Endothelial cell of umbilical vein (primary cell): ENCODE measurements at regions not wholly inside any gene's neighbourhood (a gene's known extent, or its start where the extent isn't known, plus 50 kb on each side); places are given as distances from the start of the nearest gene placed in this dataset.
"Not testable (repeated sequence)": the region's sequence is repeated elsewhere in the genome, so short reads cannot be mapped to it uniquely, and the experiment has no call there.

Source experiments
- BruUV-seq: library from RNA; stranded (reverse); fragments of 400-500 nt; replicated peaks from 2 replicates; lab custom pipeline; 2021; lab: Mats Ljungman, UMichigan
- CTCF ChIA-PET: fragments of 300-600, 350-600 bp; sonication (Branson Sonifier 250); formaldehyde crosslinking; loops from one replicate; lab custom pipeline; 2021; ENCODE audit warnings: antibody characterized with exemption, inconsistent platforms; lab: Charles Lee
- POLR2A ChIA-PET: fragments of 300-600, 350-600 bp; sonication (Branson Sonifier 250); formaldehyde crosslinking; loops from one replicate; lab custom pipeline; 2021; ENCODE audit warnings: antibody characterized with exemption, inconsistent platforms; lab: Charles Lee
- DNase-seq: peaks from one replicate; pipeline ENCODE4 v3.0.0-alpha.2; 2011; ENCODE audit warnings: low read depth, low spot score
- FAIRE-seq: peaks from 2 replicates; lab custom pipeline; 2011; peaks lifted over from hg19 to GRCh38; lab: Jason Lieb, UNC
- H2AFZ ChIP-seq: 2 replicates; pipeline ENCODE4 v1.6.0; 2012; ENCODE audit warnings: low read depth, low read length, control low read depth, inconsistent platforms
- H3K27ac ChIP-seq: 2 replicates; pipeline ENCODE4 v1.5.1; 2011; ENCODE audit warnings: low read depth, mild to moderate bottlenecking, control low read depth, low read length, moderate library complexity; ENCODE audit not compliant: insufficient read depth
- H3K27me3 ChIP-seq, 2 experiments: 2 replicates each; pipeline versions ENCODE4 v1.6.0 to v1.6.1; 2011; ENCODE audit warnings: low read length in 2 of 2, mixed read lengths in 1 of 2; ENCODE audit not compliant: control insufficient read depth in 2 of 2, insufficient read depth in 2 of 2
- H3K36me3 ChIP-seq, 2 experiments: 2 replicates in 1 of 2; 3 replicates in 1 of 2; pipeline ENCODE4 v1.5.1; 2011; ENCODE audit warnings: low read length in 2 of 2, mild to moderate bottlenecking in 1 of 2, moderate library complexity in 1 of 2; ENCODE audit not compliant: control insufficient read depth in 2 of 2, insufficient read depth in 2 of 2; ENCODE audit errors: extremely low read depth in 1 of 2
- H3K4me1 ChIP-seq: 3 replicates; pipeline ENCODE4 v1.5.1; 2011; ENCODE audit warnings: mild to moderate bottlenecking, low read length; ENCODE audit not compliant: control insufficient read depth, insufficient read depth; ENCODE audit errors: extremely low read depth
- H3K4me2 ChIP-seq: 2 replicates; pipeline ENCODE4 v1.6.1; 2011; ENCODE audit warnings: low read length, control low read depth, mixed read lengths; ENCODE audit not compliant: insufficient read depth
- H3K4me3 ChIP-seq, 3 experiments: fragments of 200-600 bp in 1 of 3; sonication (generic), shearing (Covaris generic) in 1 of 3; replicated peaks in 1 of 3; 2 replicates each; pipeline ENCODE4 v1.5.1; 2011 to 2016; ENCODE audit warnings: control low read depth in 3 of 3, low read length in 3 of 3, mild to moderate bottlenecking in 2 of 3, inconsistent platforms in 1 of 3, low read depth in 1 of 3, moderate library complexity in 1 of 3; ENCODE audit not compliant: insufficient read depth in 1 of 3
- H3K79me2 ChIP-seq: 2 replicates; pipeline ENCODE4 v1.6.0; 2012; ENCODE audit warnings: low read length, inconsistent platforms; ENCODE audit not compliant: control insufficient read depth, insufficient read depth
- H3K9ac ChIP-seq: replicated peaks from 2 replicates; pipeline ENCODE3; 2011; ENCODE audit warnings: low read length, control low read depth; ENCODE audit not compliant: insufficient read depth; ENCODE audit errors: extremely low read depth
- H3K9me1 ChIP-seq: replicated peaks from 3 replicates; pipeline ENCODE4 v1.6.0; 2011; ENCODE audit warnings: mild to moderate bottlenecking, low read length; ENCODE audit not compliant: control insufficient read depth, insufficient read depth; ENCODE audit errors: extremely low read depth
- H3K9me3 ChIP-seq: replicated peaks from 2 replicates; pipeline ENCODE4 v1.5.1; 2012; ENCODE audit warnings: low read length, inconsistent platforms; ENCODE audit not compliant: control insufficient read depth, insufficient read depth
- H4K20me1 ChIP-seq: replicated peaks from 2 replicates; pipeline ENCODE3; 2011; ENCODE audit warnings: mild to moderate bottlenecking, low read length; ENCODE audit not compliant: control insufficient read depth, insufficient read depth; ENCODE audit errors: extremely low read depth
- CTCF ChIP-seq, 2 donors: IDR thresholded peaks; 1 replicate in 1 of 2; 2 replicates in 1 of 2; pipeline ENCODE4 v1.5.1; 2011; ENCODE audit warnings: low read length in 2 of 2, mild to moderate bottlenecking in 2 of 2, moderate library complexity in 2 of 2, control low read depth in 1 of 2, inconsistent platforms in 1 of 2, low read depth in 1 of 2; ENCODE audit not compliant: insufficient read depth in 1 of 2; ENCODE audit errors: extremely low read depth in 1 of 2
- EZH2 ChIP-seq: IDR thresholded peaks from 2 replicates; pipeline ENCODE4 v1.6.1; 2012; ENCODE audit warnings: borderline replicate concordance, low read depth, mild to moderate bottlenecking, moderate library complexity, low read length, inconsistent platforms; ENCODE audit not compliant: severe bottlenecking
- FOS ChIP-seq: IDR thresholded peaks from 2 replicates; pipeline ENCODE4 v1.6.1; 2011; ENCODE audit warnings: mild to moderate bottlenecking, low read length, moderate library complexity, borderline replicate concordance; ENCODE audit not compliant: insufficient read depth
- GATA2 ChIP-seq: IDR thresholded peaks from 2 replicates; pipeline ENCODE4 v1.7.0; 2011; ENCODE audit warnings: low read depth, mild to moderate bottlenecking, moderate library complexity, mixed read lengths, low read length; ENCODE audit not compliant: insufficient read length, insufficient read depth
- JUN ChIP-seq: IDR thresholded peaks from 2 replicates; pipeline ENCODE4 v1.6.1; 2011; ENCODE audit warnings: borderline replicate concordance, low read depth; ENCODE audit not compliant: insufficient read length, insufficient read depth
- MAX ChIP-seq: IDR thresholded peaks from 2 replicates; pipeline ENCODE4 v1.6.1; 2011; ENCODE audit not compliant: insufficient read depth, insufficient read length
- MYC ChIP-seq: IDR thresholded peaks from one replicate; pipeline ENCODE4 v1.6.1; 2011; ENCODE audit warnings: mild to moderate bottlenecking, low read depth, low read length
- POLR2A ChIP-seq: IDR thresholded peaks from 2 replicates; pipeline ENCODE4 v1.6.1; 2012; ENCODE audit warnings: low read depth, mild to moderate bottlenecking, control low read depth, low read length
- POLR2AphosphoS5 ChIP-seq: IDR thresholded peaks from 2 replicates; pipeline ENCODE4 v1.6.1; 2012; ENCODE audit warnings: low read depth, mild to moderate bottlenecking, control low read depth, low read length, moderate library complexity; ENCODE audit not compliant: insufficient read depth
- dilution Hi-C: fragments of 300-500 bp; cut with MboI; formaldehyde crosslinking; loops from one replicate; pipeline ENCODE4 v1.15.0; 2019; ENCODE audit warnings: low sequenced_read_pairs; ENCODE audit not compliant: extremely low pct_ligation_motif_present
- intact Hi-C: fragments of 100-400 bp; cut with micrococcal nuclease; formaldehyde crosslinking; loops from one replicate; pipeline ENCODE4 v1.10.0; 2022

GRCh38 chr20:22522701-22523100, 61.7 kb downstream of the FOXA2 start:
- Histone ChIP-seq H3K4me1 (no peaks in the 10 kb centered on the region), H3K9me3 (no peaks in the 10 kb centered on the region), H3K27ac (no peak overlapping the region), H4K20me1 (no peaks in the 10 kb centered on the region), H3K79me2 (no peaks in the 10 kb centered on the region), H3K36me3 (no peaks in the 10 kb centered on the region), H3K27me3 (no peaks in the 10 kb centered on the region), H3K4me3 (no peak overlapping the region), H2AFZ (no peak overlapping the region), H3K4me2 (no peak overlapping the region), H3K9me1 (no peaks in the 10 kb centered on the region), H3K9ac (no peak overlapping the region)
- FAIRE-seq (no peak), DNase-seq (no peak)
- CTCF ChIA-PET: no interaction called here
- intact Hi-C loops (no loop called here), dilution Hi-C loops (no loop called here)
- TF ChIP-seq CTCF (IDR thresholded peaks at IDR 0.05; ENCODE audit: extremely low read depth in 1 of 2, insufficient read depth in 1 of 2, low read depth in 1 of 2, low read length in 2 of 2) (no peak), POLR2AphosphoS5 (no peak), POLR2A (no peak), GATA2 (no peak), MAX (no peak), FOS (no peak), MYC (no peak), JUN (no peak), EZH2 (no peak)
- no TSS peak for BruUV-seq
- POLR2A ChIA-PET: no interaction called here

GRCh38 chr20:22521940-22522339, 62.4 kb downstream of the FOXA2 start:
- DNase-seq, intact Hi-C loops, H3K9me3 ChIP-seq, FAIRE-seq, dilution Hi-C loops, H3K4me2 ChIP-seq, H3K79me2 ChIP-seq, H3K9me1 ChIP-seq, H3K4me1 ChIP-seq, POLR2A ChIA-PET, H4K20me1 ChIP-seq, H2AFZ ChIP-seq, CTCF ChIA-PET, H3K36me3 ChIP-seq, H3K27ac ChIP-seq, H3K9ac ChIP-seq, H3K4me3 ChIP-seq, BruUV-seq, H3K27me3 ChIP-seq: not testable (repeated sequence)
